CD4-positive, alpha-beta T cell (primary cell): ENCODE measurements at regions not wholly inside any gene's neighbourhood (a gene's known extent, or its start where the extent isn't known, plus 50 kb on each side); places are given as distances from the start of the nearest gene placed in this dataset.
"Not testable (repeated sequence)": the region's sequence is repeated elsewhere in the genome, so short reads cannot be mapped to it uniquely, and the experiment has no call there.

Experiments
- ATAC-seq: fragments of 200-7000 bp; cut with Tn5 transposase; one replicate; pipeline ENCODE4 v1.10.0; 2022; ENCODE audit warnings: mild to moderate bottlenecking; ENCODE audit not compliant: poor library complexity
- CTCF ChIA-PET: fragments of 350-600 bp; sonication (Branson Sonifier 250); formaldehyde crosslinking; loops from one replicate; lab custom pipeline; 2021; ENCODE audit warnings: antibody characterized with exemption, inconsistent platforms; lab: Charles Lee
- POLR2A ChIA-PET: fragments of 350-600 bp; sonication (Branson Sonifier 250); formaldehyde crosslinking; loops from one replicate; lab custom pipeline; 2021; ENCODE audit warnings: antibody characterized with exemption, inconsistent platforms; lab: Charles Lee
- DNase-seq, 14 experiments: peaks; one replicate each; pipeline ENCODE4 v3.0.0-alpha.2; 2013 to 2020; ENCODE audit warnings: mixed read lengths in 2 of 14
- H3K27ac ChIP-seq, 2 donors: one replicate each; pipeline versions ENCODE4 v1.5.1 to v1.7.0; 2013; ENCODE audit warnings: low read length in 2 of 2, low read depth in 1 of 2, mild to moderate bottlenecking in 1 of 2
- H3K27me3 ChIP-seq, 2 experiments: 1 replicate in 1 of 2; 2 replicates in 1 of 2; pipeline versions ENCODE4 v1.6.1 to v1.7.0; 2013; ENCODE audit warnings: low read length in 2 of 2, control low read depth in 1 of 2, mild to moderate bottlenecking in 1 of 2, moderate library complexity in 1 of 2; ENCODE audit not compliant: insufficient read depth in 2 of 2, control insufficient read depth in 1 of 2
- H3K36me3 ChIP-seq: one replicate; pipeline ENCODE4 v1.6.1; 2013; ENCODE audit warnings: low read length, control low read depth; ENCODE audit not compliant: insufficient read depth
- H3K4me1 ChIP-seq: one replicate; pipeline ENCODE4 v1.6.1; 2013; ENCODE audit warnings: low read length, control low read depth; ENCODE audit not compliant: insufficient read depth
- H3K4me3 ChIP-seq: one replicate; pipeline ENCODE4 v1.5.1; 2013; ENCODE audit warnings: mild to moderate bottlenecking, low read length, moderate library complexity
- H3K9me3 ChIP-seq, 2 experiments: 1 replicate in 1 of 2; 2 replicates in 1 of 2; pipeline versions ENCODE4 v1.6.1 to v1.7.0; 2013; ENCODE audit warnings: low read length in 2 of 2, mild to moderate bottlenecking in 2 of 2, control low read depth in 1 of 2, moderate library complexity in 1 of 2; ENCODE audit not compliant: control insufficient read depth in 1 of 2, insufficient read depth in 1 of 2
- H3K27ac Mint-ChIP-seq: one replicate; pipeline ENCODE4 v1.8.0; 2020; ENCODE audit warnings: mixed read lengths
- H3K27me3 Mint-ChIP-seq: one replicate; pipeline ENCODE4 v1.8.0; 2021; ENCODE audit warnings: mixed read lengths
- H3K36me3 Mint-ChIP-seq: one replicate; pipeline ENCODE4 v1.8.0; 2021; ENCODE audit warnings: low read depth, mixed read lengths
- H3K4me1 Mint-ChIP-seq: one replicate; pipeline ENCODE4 v1.8.0; 2021; ENCODE audit warnings: low read depth, mixed read lengths
- H3K4me3 Mint-ChIP-seq: one replicate; pipeline ENCODE4 v1.8.0; 2020; ENCODE audit warnings: mild to moderate bottlenecking, mixed read lengths
- H3K9me3 Mint-ChIP-seq: one replicate; pipeline ENCODE4 v1.8.0; 2020; ENCODE audit warnings: mixed read lengths
- intact Hi-C, 2 experiments: fragments of 100-400 bp; cut with DNase I in 1 of 2; cut with micrococcal nuclease in 1 of 2; formaldehyde crosslinking; loops; one replicate each; pipeline versions ENCODE4 v1.15.1 to v1.9.0; 2023 to 2025; cut with DNase I, micrococcal nuclease
- TF ChIP-seq, protein P1 (sequence below): fragments of 200-600 bp; IDR thresholded peaks from one replicate; pipeline ENCODE4 v1.8.0; 2022; ENCODE audit warnings: antibody characterized with exemption, mild to moderate bottlenecking

DNA sequence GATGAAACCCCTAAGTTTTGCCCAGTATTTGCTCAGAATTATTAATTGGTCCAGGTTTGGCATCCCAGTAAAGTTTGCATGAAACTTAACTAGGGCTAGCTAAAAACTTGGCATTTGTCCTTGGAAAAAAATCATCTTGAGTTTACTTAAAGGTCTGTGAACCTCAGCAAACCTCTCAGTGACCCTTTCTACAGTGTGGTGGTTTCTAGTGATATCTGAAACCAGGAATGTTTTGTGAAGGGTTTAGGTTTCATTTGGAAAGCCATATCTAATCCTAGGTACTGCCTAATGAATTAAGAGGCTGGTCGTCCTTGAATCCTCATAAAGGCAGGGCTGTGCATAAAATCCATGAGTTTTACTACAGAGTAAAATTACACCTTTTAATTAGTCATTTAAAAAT, 218.5 kb upstream of the ANKRD50 start:
- no peaks in the 10 kb centered on the region for H3K36me3 Mint-ChIP-seq
- H3K27ac Mint-ChIP-seq = no peak overlapping the region
- DNase-seq (no peak), ATAC-seq (no peak)
- intact Hi-C loops = no loop called here
- TF ChIP-seq, protein P1, sequence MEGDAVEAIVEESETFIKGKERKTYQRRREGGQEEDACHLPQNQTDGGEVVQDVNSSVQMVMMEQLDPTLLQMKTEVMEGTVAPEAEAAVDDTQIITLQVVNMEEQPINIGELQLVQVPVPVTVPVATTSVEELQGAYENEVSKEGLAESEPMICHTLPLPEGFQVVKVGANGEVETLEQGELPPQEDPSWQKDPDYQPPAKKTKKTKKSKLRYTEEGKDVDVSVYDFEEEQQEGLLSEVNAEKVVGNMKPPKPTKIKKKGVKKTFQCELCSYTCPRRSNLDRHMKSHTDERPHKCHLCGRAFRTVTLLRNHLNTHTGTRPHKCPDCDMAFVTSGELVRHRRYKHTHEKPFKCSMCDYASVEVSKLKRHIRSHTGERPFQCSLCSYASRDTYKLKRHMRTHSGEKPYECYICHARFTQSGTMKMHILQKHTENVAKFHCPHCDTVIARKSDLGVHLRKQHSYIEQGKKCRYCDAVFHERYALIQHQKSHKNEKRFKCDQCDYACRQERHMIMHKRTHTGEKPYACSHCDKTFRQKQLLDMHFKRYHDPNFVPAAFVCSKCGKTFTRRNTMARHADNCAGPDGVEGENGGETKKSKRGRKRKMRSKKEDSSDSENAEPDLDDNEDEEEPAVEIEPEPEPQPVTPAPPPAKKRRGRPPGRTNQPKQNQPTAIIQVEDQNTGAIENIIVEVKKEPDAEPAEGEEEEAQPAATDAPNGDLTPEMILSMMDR = no peak
- no peak overlapping the region for H3K4me3 Mint-ChIP-seq
- Histone ChIP-seq H3K4me3 (no peak overlapping the region), H3K27ac (no peak overlapping the region), H3K27me3 (no peaks in the 10 kb centered on the region), H3K4me1 (no peaks in the 10 kb centered on the region), H3K9me3 (peaks cover 0 to 13% of the 10 kb centered on the region in 2 experiments), H3K36me3 (no peaks in the 10 kb centered on the region)
- no peaks in the 10 kb centered on the region for H3K27me3 Mint-ChIP-seq
- POLR2A ChIA-PET = no interaction called here
- H3K4me1 Mint-ChIP-seq = no peaks in the 10 kb centered on the region
- H3K9me3 Mint-ChIP-seq = peaks cover 4% of the 10 kb centered on the region
- CTCF ChIA-PET = no interaction called here

DNA sequence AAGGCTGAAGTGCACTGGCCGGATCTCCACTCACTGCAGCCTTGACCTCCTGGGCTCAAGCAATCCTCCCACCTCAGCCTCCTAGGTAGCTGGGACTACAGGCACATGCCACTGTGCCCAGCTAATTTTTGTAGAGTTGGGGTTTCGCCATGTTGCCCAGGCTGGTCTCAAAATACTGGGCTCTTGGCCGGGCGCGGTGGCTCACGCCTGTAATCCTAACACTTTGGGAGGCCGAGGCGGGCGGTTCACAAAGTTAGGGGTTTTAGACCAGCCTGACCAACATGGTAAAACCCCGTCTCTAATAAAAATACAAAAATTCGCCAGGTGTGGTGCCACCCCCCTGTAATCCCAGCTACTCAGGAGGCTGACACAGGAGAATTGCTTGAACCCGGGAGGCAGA, 210.2 kb upstream of the ANKRD50 start:
- POLR2A ChIA-PET, H3K27me3 Mint-ChIP-seq, H3K36me3 Mint-ChIP-seq, H3K27ac ChIP-seq, H3K4me1 Mint-ChIP-seq, H3K9me3 Mint-ChIP-seq, H3K36me3 ChIP-seq, H3K27ac Mint-ChIP-seq, H3K4me3 Mint-ChIP-seq, ATAC-seq, H3K27me3 ChIP-seq, intact Hi-C loops, H3K4me3 ChIP-seq, H3K4me1 ChIP-seq, DNase-seq: not testable (repeated sequence)
- CTCF ChIA-PET = interaction anchor here (0.7 kb wide), 1 partner anchor 640 kb away, joined by 3 read pairs; no protein-coding TSS in a partner anchor
- H3K9me3 ChIP-seq = peaks cover 0 to 18% of the 10 kb centered on the region in 2 experiments

DNA sequence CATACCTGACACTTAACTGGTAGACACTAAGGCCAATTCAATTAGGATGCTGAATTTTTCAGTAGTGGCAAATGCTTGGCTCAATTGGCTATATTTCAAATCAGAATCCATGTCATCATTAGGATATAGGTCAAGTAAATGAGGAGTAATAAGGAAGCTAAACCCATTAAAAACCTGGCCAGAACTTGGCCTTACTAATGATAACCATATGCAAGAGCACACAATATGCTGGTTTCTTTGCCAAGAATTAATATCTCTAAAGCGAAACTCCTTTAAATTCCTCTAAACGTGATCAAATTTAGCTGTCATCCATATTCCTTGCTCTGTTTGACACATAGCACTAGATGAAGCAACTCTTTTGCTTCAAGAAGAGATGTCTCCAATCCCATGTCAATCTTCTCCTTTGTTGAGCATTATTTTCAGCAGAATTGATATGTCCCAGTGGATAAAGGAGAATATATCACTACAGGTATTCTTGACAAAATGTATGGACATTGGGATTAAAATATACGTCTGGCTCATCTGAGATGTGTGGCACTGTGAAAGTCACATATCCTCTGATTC, 206.1 kb upstream of the ANKRD50 start:
- ATAC-seq = no peak
- ChIA-PET CTCF (no interaction called here), POLR2A (no interaction called here)
- Histone ChIP-seq H3K27me3 (no peaks in the 10 kb centered on the region), H3K4me3 (no peak overlapping the region), H3K9me3 (peaks cover 0 to 6% of the 10 kb centered on the region in 2 experiments), H3K4me1 (no peaks in the 10 kb centered on the region), H3K36me3 (no peaks in the 10 kb centered on the region), H3K27ac (no peak overlapping the region)
- TF ChIP-seq, protein P1 = no peak
- Mint-ChIP-seq H3K9me3 (peaks cover 3% of the 10 kb centered on the region), H3K4me3 (no peak overlapping the region), H3K27me3 (no peaks in the 10 kb centered on the region), H3K36me3 (no peaks in the 10 kb centered on the region), H3K4me1 (no peaks in the 10 kb centered on the region), H3K27ac (no peak overlapping the region)
- intact Hi-C loops = no loop called here
- no peak for DNase-seq

DNA sequence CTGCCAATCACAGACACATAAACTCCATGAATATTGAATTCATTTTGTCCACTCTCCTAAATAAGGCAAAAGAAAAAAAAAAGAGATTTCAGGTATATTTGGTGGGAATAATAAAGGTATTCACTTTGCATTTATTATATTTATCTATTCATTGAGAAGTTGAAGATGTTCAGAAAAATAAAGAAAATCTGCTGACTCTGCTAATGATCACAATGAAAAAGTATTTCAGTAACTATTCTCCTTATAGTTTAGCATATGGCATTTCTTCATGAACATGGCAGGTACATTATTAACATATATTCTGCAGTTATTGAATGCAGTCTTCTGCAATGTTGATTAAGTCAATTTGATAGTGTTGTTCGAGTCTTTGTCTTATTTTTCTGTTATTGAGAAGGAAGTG, 202.5 kb upstream of the ANKRD50 start:
- CTCF ChIA-PET = interaction anchor here (0.7 kb wide), 1 partner anchor 225 kb away, joined by 3 read pairs; no protein-coding TSS in a partner anchor

More for the DNA sequence above, 202.5 kb upstream of the ANKRD50 start:
- Mint-ChIP-seq H3K4me1 (no peaks in the 10 kb centered on the region), H3K4me3 (no peak overlapping the region), H3K27ac (no peak overlapping the region), H3K36me3 (no peaks in the 10 kb centered on the region), H3K9me3 (peaks cover 15% of the 10 kb centered on the region), H3K27me3 (no peaks in the 10 kb centered on the region)
- TF ChIP-seq, protein P1 = no peak
- intact Hi-C loops = no loop called here
- H3K27me3 ChIP-seq = no peaks in the 10 kb centered on the region
- POLR2A ChIA-PET = interaction anchor here (0.6 kb wide), 1 partner anchor 126 kb away, joined by 4 read pairs; no protein-coding TSS in a partner anchor
- DNase-seq = no peak
- H3K27ac ChIP-seq = no peak overlapping the region
- no peaks in the 10 kb centered on the region for H3K36me3 ChIP-seq
- no peak overlapping the region for H3K4me3 ChIP-seq
- no peak for ATAC-seq
- H3K4me1 ChIP-seq = no peaks in the 10 kb centered on the region
- H3K9me3 ChIP-seq = peaks cover 0 to 6% of the 10 kb centered on the region in 2 experiments
